HUDEP-2 (cell line): ENCODE measurements at regions not wholly inside any gene's neighbourhood (a gene's known extent, or its start where the extent isn't known, plus 50 kb on each side); places are given as distances from the start of the nearest gene placed in this dataset.
A peak's percentile ranks its signal among the peaks of the same experiment; 100 is the strongest.

Source experiments
- DNase-seq, 76 experiments: peaks; one replicate each; lab custom pipeline; 2025; ENCODE audit not compliant: unreplicated experiment in 76 of 76; lab: John Stamatoyannopoulos, UW

DNA sequence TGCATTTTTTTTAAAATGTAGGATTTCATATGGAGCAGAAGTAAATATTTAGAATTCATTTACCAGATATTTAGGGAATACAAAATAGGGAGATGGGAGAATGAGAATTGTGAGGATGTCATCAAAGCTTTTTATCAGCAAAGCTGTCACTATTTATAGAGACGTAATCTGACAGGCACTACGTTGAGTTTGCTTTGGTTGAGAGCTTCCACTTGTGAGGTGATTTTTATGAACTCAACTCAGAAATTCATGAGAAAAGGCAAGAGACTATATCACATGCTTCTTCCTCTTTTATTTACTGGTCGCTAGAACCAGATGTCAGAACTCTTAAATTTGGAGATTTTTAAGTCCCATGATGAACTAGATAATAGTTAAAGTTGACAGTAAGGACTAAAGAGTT is 211.2 kb downstream of the GBA3 start:
- DNase-seq: no peak

DNA sequence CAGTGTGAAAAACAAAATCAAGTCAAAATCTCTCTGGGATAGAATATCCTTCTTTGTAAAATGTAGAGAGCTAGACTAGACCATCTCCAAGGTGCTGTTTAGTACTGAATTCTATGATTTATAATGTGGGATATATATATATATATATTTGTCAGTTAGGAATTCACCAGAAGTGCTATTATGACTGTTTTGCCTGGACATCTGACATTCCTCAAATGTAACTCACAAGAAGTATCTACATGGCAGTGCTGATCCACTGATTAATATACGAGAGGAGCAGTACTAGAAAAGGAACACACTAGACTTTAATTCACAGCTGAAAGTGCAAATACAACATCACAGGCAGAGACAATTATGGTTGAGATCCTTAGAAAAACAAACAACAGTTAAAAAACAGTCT is 208.9 kb downstream of the GBA3 start:
- DNase-seq: no peak

DNA sequence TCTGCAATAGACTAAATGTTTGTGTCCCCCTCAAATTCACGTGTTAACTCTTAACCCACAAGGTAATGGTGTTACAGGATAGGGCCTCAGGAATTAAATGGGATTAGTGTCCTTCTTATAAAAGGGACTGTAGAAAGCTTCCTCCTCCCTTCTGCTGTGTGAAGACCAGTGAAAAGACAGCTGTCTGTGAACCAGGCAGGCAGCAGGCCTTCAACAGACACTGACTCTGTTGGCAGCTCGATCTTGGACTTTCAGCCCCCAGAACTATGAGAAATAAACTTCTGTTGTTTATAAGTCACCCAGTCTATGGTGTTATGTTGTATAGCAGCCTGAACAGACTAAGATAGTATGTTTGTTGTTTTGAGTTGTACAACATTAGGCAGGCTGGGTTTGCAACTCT is 208.1 kb downstream of the GBA3 start:
- no peak for DNase-seq

DNA sequence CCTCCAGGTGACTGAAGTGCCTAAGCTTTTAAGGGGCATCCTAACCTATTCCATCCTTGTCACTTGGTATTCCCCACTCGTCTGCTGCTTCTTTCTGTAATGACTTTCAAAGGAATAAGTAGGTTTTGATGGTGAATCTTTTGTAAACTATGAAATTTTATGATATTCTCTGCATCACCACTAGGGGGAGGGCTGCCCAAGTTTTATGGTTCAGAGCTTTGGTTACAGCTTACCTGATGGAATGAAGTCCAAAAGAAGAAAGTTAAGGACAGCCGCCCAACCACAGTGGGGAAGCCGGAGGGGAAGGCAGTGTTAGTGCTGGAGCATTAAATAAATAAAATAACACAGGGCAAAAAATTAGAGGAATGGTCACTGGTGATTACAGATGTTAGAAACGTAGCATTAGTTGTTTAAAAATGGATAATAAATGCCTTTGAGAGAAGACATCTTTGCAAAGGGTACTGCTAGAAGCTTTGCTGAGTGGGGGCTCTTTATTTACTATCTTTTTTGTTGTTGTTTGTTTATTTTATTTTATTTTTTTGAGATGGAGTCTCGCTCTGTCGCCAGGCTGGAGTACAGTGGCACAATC is 204.9 kb downstream of the GBA3 start:
- DNase-seq: peak in 2 of 76 experiments; percentile 1 to 2

DNA sequence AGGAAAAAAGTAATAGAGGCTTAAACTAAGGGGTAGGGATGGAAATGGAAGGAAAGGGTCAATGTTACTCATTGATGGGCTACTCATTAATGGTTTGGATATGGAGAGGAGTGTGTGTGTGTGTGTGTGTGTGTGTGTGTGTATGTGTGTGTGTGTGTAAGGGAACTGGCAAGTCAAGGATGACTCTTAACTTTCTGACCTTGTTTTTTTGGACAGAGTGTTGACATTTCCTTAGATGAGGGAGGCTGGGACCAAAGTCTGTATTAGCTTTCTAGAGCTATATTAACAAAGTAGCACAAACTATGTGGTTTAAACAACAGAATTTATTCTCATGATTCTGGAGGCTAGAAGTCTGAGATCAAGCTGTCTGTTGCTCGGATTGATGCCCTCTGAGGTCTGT is 202.7 kb downstream of the GBA3 start:
- no peak for DNase-seq

DNA sequence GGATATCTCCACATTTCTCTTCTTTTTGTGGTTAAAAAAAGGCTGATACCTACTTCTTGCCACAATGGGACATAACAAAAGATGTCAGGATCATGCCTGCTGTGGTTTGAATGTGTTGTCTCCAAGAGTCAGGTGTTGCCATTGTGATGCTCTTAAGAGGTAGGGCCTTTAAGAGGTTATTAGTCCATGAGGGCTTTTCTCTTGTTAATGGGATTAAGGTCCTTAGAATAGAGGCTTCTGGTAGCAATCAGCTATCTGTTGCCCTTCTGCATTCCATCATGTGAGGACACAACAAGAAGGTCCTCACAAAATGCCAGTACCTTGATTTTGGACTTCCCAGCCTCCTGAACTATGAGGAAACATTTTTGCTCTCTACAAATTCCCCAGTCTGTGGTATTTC is 191.4 kb downstream of the GBA3 start:
- no peak for DNase-seq

DNA sequence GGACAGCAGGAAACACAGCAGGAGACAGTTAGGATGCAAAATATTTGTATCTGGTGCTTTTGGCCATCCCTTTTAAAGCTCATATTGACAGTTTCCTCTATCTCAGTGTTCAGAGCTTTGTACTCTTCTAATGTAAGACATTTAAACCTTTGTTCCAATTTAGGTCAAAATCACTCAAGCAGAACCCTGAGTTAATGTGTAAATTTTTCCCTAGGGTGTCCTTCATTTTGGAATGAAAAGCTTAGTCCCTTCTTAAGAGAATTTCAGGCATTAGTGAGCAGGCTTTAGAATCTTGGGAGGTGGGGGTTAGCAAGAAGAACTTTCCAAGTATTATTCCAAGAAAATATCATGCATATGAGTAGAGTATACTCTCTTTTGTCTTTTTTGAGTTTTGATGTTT is 188.7 kb downstream of the GBA3 start:
- no peak for DNase-seq

DNA sequence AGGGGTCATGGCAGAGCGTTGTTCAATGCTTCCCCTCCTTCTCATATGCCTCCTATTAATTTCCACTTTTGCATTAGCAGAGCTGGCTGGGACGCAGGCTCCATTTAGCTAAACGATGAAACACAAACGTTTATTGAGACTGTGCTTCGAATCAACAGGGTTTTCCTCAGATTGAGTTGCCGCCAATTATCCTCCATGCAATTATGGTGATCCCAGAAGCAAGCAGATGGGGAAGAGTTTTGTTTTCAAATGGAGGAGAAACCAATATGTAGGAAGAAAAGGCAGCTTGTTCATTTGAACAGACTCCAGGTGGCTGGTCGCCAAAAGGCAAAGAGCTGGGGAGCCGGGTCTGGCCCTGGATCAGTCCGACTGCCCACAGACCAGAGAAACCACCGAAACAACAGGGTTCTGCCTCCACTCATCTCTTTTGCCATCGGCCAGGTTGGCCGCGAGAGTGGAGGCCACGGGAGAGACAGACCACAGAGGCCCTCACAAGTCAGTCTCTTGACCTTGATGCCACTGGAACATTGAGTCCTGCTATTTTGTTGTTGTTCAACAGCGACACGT is 184.8 kb downstream of the GBA3 start:
- no peak for DNase-seq

DNA sequence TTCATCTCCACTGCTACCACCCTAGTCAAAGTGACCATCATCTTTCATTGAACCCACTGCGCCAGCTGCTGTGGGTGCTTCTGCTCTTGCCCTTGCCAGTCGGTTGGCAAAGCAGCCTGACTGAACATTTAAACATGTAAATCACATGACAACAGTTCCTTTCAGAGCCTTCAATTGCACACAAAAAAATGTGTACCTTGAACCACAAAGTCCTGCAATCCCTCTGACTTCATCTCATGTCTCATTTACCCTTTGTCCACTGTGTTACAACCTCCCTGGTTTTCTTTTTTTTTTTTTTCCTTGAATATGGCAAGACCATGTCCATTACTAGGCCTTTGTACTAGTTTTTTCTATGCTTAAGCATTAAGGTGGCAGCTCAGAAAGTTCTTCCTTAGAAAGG is 183.5 kb downstream of the GBA3 start:
- no peak for DNase-seq

DNA sequence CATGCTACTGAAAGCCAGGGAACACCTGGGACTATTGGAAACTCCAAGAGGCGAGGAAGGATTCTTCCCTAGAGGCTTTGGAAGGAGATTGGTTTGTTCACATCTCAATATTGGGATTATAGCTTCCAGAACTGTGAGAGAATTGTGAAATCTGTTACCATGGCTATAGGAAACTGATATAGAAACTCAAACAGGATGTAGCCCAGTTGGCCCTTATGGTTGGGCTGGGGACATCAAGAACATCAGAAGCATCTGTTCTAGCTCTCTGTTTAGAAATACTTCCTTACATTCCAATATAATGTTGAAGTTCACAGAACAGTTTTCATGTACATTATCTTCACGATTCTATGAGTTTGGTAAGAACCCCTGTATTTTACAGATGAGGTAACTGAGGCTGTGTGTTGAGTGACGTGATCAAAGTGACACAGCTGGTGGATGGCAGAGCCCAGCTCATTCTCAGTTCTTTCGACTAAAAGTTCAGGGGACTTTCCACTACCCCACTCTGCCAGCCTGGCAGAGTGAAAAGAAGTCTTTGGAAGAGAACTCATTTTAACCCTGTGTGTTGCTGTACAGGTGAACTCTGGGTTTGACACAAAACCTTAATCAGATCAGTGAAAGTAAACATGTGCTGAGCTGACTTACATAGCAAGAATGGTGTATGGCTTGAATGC is 183.0 kb downstream of the GBA3 start:
- DNase-seq: no peak

DNA sequence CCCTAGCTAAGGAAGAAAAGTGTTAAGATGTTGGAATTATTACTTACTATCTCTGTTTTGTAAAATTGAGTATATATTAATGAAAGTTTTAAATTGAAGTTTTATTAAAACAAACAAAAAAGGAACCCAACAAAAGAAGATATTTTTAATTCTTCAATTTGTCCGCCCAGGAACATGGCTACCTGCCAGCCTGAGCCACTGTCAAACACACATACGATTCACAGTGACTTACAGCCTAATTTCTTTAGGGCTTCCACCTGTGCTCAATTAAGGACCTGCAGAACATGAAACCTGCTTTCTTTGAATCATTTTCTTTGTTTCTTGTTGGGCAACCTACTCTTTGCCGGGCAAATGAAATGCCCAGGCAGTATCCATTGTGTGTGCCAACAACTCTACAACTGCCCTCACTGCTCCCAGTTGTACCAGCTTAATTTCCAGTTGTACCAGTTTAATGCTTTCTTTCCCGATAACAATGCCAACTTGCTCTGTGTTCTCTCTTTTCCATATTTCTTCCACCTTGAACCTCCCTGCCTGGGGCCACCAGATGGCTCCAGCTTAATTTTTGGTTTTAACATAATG is 181.7 kb downstream of the GBA3 start:
- DNase-seq: no peak

DNA sequence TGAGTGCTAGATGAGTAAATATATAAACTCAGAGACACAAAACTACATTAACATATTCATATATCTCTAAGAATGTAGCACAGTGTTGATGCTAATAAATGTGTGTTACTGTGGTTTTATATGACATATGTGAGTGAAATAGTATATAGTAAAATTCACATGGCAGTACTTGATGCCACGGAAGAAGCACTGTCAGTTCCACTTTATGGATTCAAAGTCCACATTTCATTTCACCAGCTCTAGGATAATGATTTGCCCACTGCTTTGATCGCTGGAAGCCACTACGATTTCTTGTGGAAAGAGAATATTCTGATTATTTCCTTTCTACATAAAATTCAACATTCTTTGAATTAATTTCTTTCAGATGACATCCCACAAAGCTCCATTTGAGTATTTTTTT is 181.2 kb downstream of the GBA3 start:
- DNase-seq: no peak

DNA sequence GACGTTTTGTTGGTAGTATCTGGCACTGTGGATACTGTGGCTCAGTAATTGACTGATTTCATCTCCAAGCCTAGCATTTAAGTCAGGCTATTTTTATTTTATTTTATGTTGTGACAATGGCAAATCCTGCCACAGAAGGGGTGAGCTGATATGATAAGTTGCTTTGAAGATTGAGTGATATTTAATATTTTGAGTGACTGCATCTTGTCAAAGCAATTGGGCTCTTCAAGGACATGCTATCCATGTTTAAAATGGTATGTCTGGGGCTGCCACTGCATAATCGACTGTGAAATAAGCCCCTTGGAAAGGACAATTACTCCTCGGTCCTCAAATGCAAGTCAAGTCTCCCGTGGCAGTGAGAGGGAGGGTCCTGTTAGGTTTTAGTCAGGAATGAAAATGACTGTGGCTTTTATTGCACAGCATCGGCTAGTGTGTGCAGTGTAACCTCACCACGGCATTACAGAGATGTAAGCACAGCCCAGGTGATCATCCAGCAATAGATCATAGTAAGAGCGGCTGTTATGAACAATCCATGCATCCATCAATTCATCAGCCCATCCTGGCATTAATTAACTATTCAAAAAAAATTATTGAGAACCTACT is 178.2 kb downstream of the GBA3 start:
- no peak for DNase-seq

DNA sequence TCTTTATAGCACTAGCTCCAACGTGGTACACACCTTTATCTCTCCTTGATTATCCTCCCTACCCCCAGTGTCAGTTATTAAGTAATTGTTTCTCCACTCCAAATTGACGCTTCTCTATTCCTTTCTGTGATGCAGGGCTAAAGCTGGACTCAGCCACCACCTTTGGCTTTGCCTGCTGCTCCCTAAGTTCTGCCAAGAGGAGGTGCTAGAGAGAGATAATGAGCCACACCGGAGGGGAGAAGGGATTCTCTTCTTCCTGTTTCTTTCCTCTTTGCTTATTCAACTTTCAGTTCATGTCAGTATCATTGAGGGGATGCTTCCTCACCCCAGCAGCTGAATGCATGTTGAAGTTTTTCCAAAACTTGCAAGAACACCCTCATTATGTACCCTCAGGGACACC is 176.5 kb downstream of the GBA3 start:
- no peak for DNase-seq
